NCI-H1417 treated with DMSO at 0.1 percent for 48 hours (cell line): ENCODE measurements at regions not wholly inside any gene's neighbourhood (a gene's known extent, or its start where the extent isn't known, plus 50 kb on each side); places are given as distances from the start of the nearest gene placed in this dataset.
"Not testable (repeated sequence)": the region's sequence is repeated elsewhere in the genome, so short reads cannot be mapped to it uniquely, and the experiment has no call there.

Experiments used
- DNase-seq: peaks from one replicate; lab custom pipeline; 2025; lab: John Stamatoyannopoulos, UW

- DNase-seq = not testable (repeated sequence)
Measured at GRCh38 chr5:122669709-122670108, 105.2 kb upstream of the SNX2 start.

- DNase-seq = no peak
Measured at GRCh38 chr5:122673343-122673742, 101.5 kb upstream of the SNX2 start.

- no peak for DNase-seq
Measured at GRCh38 chr5:122674385-122674784, 100.5 kb upstream of the SNX2 start.

GRCh38 chr5:122680623-122681350 is 94.1 kb upstream of the SNX2 start:
- DNase-seq = no peak

GRCh38 chr5:122683631-122684030 is 91.2 kb upstream of the SNX2 start:
- DNase-seq = no peak

- no peak for DNase-seq
Measured at GRCh38 chr5:122690266-122690665, 84.6 kb upstream of the SNX2 start.

- no peak for DNase-seq
Measured at GRCh38 chr5:122691931-122692330, 82.9 kb upstream of the SNX2 start.

- DNase-seq = no peak
Measured at GRCh38 chr5:122693963-122694362, 80.9 kb upstream of the SNX2 start.

- DNase-seq = no peak
Measured at GRCh38 chr5:122694884-122695283, 80.0 kb upstream of the SNX2 start.

GRCh38 chr5:122696735-122697134 is 78.1 kb upstream of the SNX2 start:
- not testable (repeated sequence) for DNase-seq

- no peak for DNase-seq
Measured at GRCh38 chr5:122697191-122697590, 77.7 kb upstream of the SNX2 start.

GRCh38 chr5:122699201-122699600 is 75.7 kb upstream of the SNX2 start:
- DNase-seq = no peak

GRCh38 chr5:122701640-122702523 is 73.0 kb upstream of the SNX2 start:
- DNase-seq = no peak

GRCh38 chr5:122702524-122702875 is 72.4 kb upstream of the SNX2 start:
- no peak for DNase-seq

GRCh38 chr5:122703203-122703602 is 71.7 kb upstream of the SNX2 start:
- DNase-seq = no peak

- DNase-seq = no peak
Measured at GRCh38 chr5:122704247-122705036, 70.4 kb upstream of the SNX2 start.

GRCh38 chr5:122705851-122706250 is 69.0 kb upstream of the SNX2 start:
- no peak for DNase-seq

GRCh38 chr5:122707796-122708195 is 67.1 kb upstream of the SNX2 start:
- DNase-seq = no peak

- no peak for DNase-seq
Measured at GRCh38 chr5:122713041-122713440, 61.8 kb upstream of the SNX2 start.

- no peak for DNase-seq
Measured at GRCh38 chr5:122715095-122715494, 59.8 kb upstream of the SNX2 start.

- no peak for DNase-seq
Measured at GRCh38 chr5:122718611-122719010, 56.3 kb upstream of the SNX2 start.

- DNase-seq = no peak
Measured at GRCh38 chr5:122719991-122720746, 54.7 kb upstream of the SNX2 start.
